ENCODE measurements at regions not wholly inside any gene's neighbourhood (a gene's known extent, or its start where the extent isn't known, plus 50 kb on each side); places are given as distances from the start of the nearest gene placed in this dataset.

- no peaks in the 10 kb centered on the region for H3K36me3 Mint-ChIP-seq (ENCODE audit: low read depth)
- DNase-seq (ENCODE audit: low spot score): no peak
Observed at GRCh38 chr2:146764301-146764700, 1080.5 kb upstream of the ACVR2A start.

DNA sequence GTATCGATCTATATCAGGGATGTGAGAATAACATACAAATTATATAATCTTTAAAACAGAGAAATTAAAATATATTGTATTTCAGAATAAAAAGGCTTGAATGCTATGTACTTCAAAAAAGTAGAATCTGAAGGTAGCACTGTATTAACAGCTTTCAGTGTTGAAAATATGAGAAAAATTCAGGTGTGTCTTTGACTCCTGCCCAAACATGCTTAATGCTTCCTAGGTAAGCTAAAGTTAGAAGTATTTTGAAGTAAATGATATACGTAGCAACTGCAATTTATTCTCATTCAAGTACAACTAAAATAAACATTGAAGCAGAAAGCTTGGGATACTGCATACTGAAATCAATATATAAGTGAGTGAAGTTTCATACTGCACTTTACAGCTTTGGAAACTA, 1082.0 kb upstream of the ACVR2A start:
- TF ChIP-seq, protein P1, sequence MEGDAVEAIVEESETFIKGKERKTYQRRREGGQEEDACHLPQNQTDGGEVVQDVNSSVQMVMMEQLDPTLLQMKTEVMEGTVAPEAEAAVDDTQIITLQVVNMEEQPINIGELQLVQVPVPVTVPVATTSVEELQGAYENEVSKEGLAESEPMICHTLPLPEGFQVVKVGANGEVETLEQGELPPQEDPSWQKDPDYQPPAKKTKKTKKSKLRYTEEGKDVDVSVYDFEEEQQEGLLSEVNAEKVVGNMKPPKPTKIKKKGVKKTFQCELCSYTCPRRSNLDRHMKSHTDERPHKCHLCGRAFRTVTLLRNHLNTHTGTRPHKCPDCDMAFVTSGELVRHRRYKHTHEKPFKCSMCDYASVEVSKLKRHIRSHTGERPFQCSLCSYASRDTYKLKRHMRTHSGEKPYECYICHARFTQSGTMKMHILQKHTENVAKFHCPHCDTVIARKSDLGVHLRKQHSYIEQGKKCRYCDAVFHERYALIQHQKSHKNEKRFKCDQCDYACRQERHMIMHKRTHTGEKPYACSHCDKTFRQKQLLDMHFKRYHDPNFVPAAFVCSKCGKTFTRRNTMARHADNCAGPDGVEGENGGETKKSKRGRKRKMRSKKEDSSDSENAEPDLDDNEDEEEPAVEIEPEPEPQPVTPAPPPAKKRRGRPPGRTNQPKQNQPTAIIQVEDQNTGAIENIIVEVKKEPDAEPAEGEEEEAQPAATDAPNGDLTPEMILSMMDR (IDR thresholded peaks at IDR 0.05): no peak
- peaks cover 3% of the 10 kb centered on the region for H3K4me1 Mint-ChIP-seq (ENCODE audit: low read depth)
- peaks cover 13% of the 10 kb centered on the region for H3K9me3 Mint-ChIP-seq (ENCODE audit: low read depth)
- no peak overlapping the region for H3K4me3 Mint-ChIP-seq (ENCODE audit: unreplicated experiment)
- no peaks in the 10 kb centered on the region for H3K36me3 Mint-ChIP-seq (ENCODE audit: low read depth)
- no peak for DNase-seq (ENCODE audit: low spot score)
- no peak overlapping the region for H3K27ac Mint-ChIP-seq (ENCODE audit: unreplicated experiment)
- no peaks in the 10 kb centered on the region for H3K27me3 Mint-ChIP-seq (ENCODE audit: low read depth)

More at GRCh38 chr2:146764301-146764700, 1080.5 kb upstream of the ACVR2A start:
- Mint-ChIP-seq H3K27me3 (ENCODE audit: low read depth) (no peaks in the 10 kb centered on the region), H3K4me3 (ENCODE audit: unreplicated experiment) (no peak overlapping the region), H3K27ac (ENCODE audit: unreplicated experiment) (no peak overlapping the region), H3K4me1 (ENCODE audit: low read depth) (peaks cover 3% of the 10 kb centered on the region), H3K9me3 (ENCODE audit: low read depth) (peaks cover 13% of the 10 kb centered on the region)
- TF ChIP-seq, protein P1 (IDR thresholded peaks at IDR 0.05): no peak

- no peak for DNase-seq (ENCODE audit: low spot score)
- TF ChIP-seq, protein P1 (IDR thresholded peaks at IDR 0.05): no peak
- H3K9me3 Mint-ChIP-seq (ENCODE audit: low read depth): peaks cover 3% of the 10 kb centered on the region
- no peaks in the 10 kb centered on the region for H3K36me3 Mint-ChIP-seq (ENCODE audit: low read depth)
- no peak overlapping the region for H3K4me3 Mint-ChIP-seq (ENCODE audit: unreplicated experiment)
- no peak overlapping the region for H3K27ac Mint-ChIP-seq (ENCODE audit: unreplicated experiment)
- H3K4me1 Mint-ChIP-seq (ENCODE audit: low read depth): no peaks in the 10 kb centered on the region
- H3K27me3 Mint-ChIP-seq (ENCODE audit: low read depth): peaks cover 2% of the 10 kb centered on the region
Observed at GRCh38 chr2:146754606-146755005, 1090.2 kb upstream of the ACVR2A start.

GRCh38 chr2:146748046-146748445, 1096.8 kb upstream of the ACVR2A start:
- no peak for DNase-seq (ENCODE audit: low spot score)
- Mint-ChIP-seq H3K4me1 (ENCODE audit: low read depth) (no peaks in the 10 kb centered on the region), H3K4me3 (ENCODE audit: unreplicated experiment) (no peak overlapping the region), H3K36me3 (ENCODE audit: low read depth) (no peaks in the 10 kb centered on the region), H3K27ac (ENCODE audit: unreplicated experiment) (no peak overlapping the region), H3K9me3 (ENCODE audit: low read depth) (no peaks in the 10 kb centered on the region), H3K27me3 (ENCODE audit: low read depth) (peaks cover 2% of the 10 kb centered on the region)
- TF ChIP-seq, protein P1 (IDR thresholded peaks at IDR 0.05): no peak

- H3K9me3 Mint-ChIP-seq (ENCODE audit: low read depth): no peaks in the 10 kb centered on the region
- H3K27ac Mint-ChIP-seq (ENCODE audit: unreplicated experiment): no peak overlapping the region
- DNase-seq (ENCODE audit: low spot score): no peak
- H3K27me3 Mint-ChIP-seq (ENCODE audit: low read depth): peaks cover 8% of the 10 kb centered on the region
- H3K4me3 Mint-ChIP-seq (ENCODE audit: unreplicated experiment): no peak overlapping the region
- no peaks in the 10 kb centered on the region for H3K36me3 Mint-ChIP-seq (ENCODE audit: low read depth)
- H3K4me1 Mint-ChIP-seq (ENCODE audit: low read depth): no peaks in the 10 kb centered on the region
- TF ChIP-seq, protein P1 (IDR thresholded peaks at IDR 0.05): no peak
Observed at GRCh38 chr2:146741260-146741659, 1103.6 kb upstream of the ACVR2A start.
